K562 (cell line): ENCODE measurements at regions not wholly inside any gene's neighbourhood (a gene's known extent, or its start where the extent isn't known, plus 50 kb on each side); places are given as distances from the start of the nearest gene placed in this dataset.

Experiments used
- SNIP1 ChIP-seq: fragments of 450-650 bp; IDR thresholded peaks from 2 replicates; pipeline ENCODE4 v1.7.1; 2017; ENCODE audit warnings: low read depth, mild to moderate bottlenecking
- SP1 ChIP-seq: sonication (generic); formaldehyde crosslinking; IDR thresholded peaks from 2 replicates; pipeline ENCODE4 v1.8.1; 2022; ENCODE audit warnings: mild to moderate bottlenecking, missing genetic modification reagents
- TF ChIP-seq, protein P1 (sequence below), 2 experiments: fragments of 450-650 bp in 1 of 2; sonication (generic) in 1 of 2; formaldehyde crosslinking in 1 of 2; IDR thresholded peaks; 2 replicates each; pipeline versions ENCODE4 v1.7.1 to v1.9.0; 2016 to 2022; ENCODE audit warnings: inconsistent platforms in 1 of 2, mild to moderate bottlenecking in 1 of 2, missing genetic modification reagents in 1 of 2
- TF ChIP-seq, protein P2 (sequence below), 2 experiments: fragments of 450-650 bp; formaldehyde crosslinking in 1 of 2; IDR thresholded peaks; 2 replicates each; pipeline versions ENCODE4 v1.4.0 to v1.6.1; 2014 to 2020; ENCODE audit warnings: mild to moderate bottlenecking in 2 of 2, borderline replicate concordance in 1 of 2, low read depth in 1 of 2
- TF ChIP-seq, protein P3 (sequence below): fragments of 250-450 bp; sonication (Bioruptor Pico); IDR thresholded peaks from 2 replicates; pipeline ENCODE4 v1.4.0; 2020; ENCODE audit warnings: mild to moderate bottlenecking, moderate library complexity

DNA sequence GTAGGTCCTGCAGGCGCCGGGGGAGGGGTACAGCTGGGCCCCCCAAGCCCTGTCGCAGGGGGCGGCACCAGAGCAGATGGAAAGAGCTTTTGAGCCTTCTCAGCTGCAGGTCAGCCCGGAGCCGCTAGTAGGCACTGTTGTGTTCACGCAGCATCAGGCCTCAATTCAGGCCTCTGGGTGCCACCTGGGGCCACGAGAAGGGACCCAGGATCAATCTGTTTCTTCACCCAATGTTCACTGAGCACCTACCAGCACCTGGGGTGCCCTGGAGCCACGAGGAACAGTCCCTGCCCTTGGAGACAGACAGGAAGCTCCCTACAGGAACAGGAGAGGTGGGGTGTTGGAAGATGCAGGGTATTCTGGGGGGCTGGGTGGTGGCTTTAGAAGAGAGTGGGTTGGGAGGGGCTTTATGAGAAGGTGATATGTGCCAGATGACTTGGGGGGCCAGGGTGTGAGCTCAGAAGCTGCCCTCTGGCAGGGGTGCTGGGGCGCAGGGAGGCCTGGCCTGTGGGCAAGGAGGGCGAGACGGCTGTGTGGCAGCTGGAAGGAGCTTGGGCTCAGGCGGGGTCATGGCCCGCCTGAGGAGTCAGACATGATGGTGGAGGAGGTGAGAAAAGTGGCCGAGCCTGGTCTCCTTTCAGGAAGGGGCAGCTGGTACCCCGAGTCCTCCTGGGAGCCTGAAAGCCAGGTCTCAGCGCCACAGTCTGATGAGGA is 121.9 kb upstream of the GSE1 start (continued):
- TF ChIP-seq, protein P1, sequence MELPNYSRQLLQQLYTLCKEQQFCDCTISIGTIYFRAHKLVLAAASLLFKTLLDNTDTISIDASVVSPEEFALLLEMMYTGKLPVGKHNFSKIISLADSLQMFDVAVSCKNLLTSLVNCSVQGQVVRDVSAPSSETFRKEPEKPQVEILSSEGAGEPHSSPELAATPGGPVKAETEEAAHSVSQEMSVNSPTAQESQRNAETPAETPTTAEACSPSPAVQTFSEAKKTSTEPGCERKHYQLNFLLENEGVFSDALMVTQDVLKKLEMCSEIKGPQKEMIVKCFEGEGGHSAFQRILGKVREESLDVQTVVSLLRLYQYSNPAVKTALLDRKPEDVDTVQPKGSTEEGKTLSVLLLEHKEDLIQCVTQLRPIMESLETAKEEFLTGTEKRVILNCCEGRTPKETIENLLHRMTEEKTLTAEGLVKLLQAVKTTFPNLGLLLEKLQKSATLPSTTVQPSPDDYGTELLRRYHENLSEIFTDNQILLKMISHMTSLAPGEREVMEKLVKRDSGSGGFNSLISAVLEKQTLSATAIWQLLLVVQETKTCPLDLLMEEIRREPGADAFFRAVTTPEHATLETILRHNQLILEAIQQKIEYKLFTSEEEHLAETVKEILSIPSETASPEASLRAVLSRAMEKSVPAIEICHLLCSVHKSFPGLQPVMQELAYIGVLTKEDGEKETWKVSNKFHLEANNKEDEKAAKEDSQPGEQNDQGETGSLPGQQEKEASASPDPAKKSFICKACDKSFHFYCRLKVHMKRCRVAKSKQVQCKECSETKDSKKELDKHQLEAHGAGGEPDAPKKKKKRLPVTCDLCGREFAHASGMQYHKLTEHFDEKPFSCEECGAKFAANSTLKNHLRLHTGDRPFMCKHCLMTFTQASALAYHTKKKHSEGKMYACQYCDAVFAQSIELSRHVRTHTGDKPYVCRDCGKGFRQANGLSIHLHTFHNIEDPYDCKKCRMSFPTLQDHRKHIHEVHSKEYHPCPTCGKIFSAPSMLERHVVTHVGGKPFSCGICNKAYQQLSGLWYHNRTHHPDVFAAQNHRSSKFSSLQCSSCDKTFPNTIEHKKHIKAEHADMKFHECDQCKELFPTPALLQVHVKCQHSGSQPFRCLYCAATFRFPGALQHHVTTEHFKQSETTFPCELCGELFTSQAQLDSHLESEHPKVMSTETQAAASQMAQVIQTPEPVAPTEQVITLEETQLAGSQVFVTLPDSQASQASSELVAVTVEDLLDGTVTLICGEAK (IDR thresholded peaks at IDR 0.05): no peak
- TF ChIP-seq, protein P1 (CRISPR knock-in tag; IDR thresholded peaks at IDR 0.05): no peak
- TF ChIP-seq SP1 (CRISPR knock-in tag) (0 out of 2 replicates have a peak, but pooled peaks have one; percentile 51), SNIP1 (no peak)
- TF ChIP-seq, protein P2, sequence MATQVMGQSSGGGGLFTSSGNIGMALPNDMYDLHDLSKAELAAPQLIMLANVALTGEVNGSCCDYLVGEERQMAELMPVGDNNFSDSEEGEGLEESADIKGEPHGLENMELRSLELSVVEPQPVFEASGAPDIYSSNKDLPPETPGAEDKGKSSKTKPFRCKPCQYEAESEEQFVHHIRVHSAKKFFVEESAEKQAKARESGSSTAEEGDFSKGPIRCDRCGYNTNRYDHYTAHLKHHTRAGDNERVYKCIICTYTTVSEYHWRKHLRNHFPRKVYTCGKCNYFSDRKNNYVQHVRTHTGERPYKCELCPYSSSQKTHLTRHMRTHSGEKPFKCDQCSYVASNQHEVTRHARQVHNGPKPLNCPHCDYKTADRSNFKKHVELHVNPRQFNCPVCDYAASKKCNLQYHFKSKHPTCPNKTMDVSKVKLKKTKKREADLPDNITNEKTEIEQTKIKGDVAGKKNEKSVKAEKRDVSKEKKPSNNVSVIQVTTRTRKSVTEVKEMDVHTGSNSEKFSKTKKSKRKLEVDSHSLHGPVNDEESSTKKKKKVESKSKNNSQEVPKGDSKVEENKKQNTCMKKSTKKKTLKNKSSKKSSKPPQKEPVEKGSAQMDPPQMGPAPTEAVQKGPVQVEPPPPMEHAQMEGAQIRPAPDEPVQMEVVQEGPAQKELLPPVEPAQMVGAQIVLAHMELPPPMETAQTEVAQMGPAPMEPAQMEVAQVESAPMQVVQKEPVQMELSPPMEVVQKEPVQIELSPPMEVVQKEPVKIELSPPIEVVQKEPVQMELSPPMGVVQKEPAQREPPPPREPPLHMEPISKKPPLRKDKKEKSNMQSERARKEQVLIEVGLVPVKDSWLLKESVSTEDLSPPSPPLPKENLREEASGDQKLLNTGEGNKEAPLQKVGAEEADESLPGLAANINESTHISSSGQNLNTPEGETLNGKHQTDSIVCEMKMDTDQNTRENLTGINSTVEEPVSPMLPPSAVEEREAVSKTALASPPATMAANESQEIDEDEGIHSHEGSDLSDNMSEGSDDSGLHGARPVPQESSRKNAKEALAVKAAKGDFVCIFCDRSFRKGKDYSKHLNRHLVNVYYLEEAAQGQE (IDR thresholded peaks at IDR 0.05; ENCODE audit: borderline replicate concordance): peak; percentile 81
- TF ChIP-seq, protein P2 (CRISPR knock-in tag; IDR thresholded peaks at IDR 0.05; ENCODE audit: low read depth): no peak
- TF ChIP-seq, protein P3, sequence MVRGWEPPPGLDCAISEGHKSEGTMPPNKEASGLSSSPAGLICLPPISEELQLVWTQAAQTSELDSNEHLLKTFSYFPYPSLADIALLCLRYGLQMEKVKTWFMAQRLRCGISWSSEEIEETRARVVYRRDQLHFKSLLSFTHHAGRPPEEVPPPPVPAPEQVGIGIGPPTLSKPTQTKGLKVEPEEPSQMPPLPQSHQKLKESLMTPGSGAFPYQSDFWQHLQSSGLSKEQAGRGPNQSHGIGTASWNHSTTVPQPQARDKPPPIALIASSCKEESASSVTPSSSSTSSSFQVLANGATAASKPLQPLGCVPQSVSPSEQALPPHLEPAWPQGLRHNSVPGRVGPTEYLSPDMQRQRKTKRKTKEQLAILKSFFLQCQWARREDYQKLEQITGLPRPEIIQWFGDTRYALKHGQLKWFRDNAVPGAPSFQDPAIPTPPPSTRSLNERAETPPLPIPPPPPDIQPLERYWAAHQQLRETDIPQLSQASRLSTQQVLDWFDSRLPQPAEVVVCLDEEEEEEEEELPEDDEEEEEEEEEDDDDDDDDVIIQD (CRISPR knock-in tag): no peak
